ENCODE measurements at regions not wholly inside any gene's neighbourhood (a gene's known extent, or its start where the extent isn't known, plus 50 kb on each side); places are given as distances from the start of the nearest gene placed in this dataset.

GRCh38 chr1:238123201-238123600 is 232.5 kb upstream of the ZP4 start:
- Mint-ChIP-seq H3K27me3 (no peaks in the 10 kb centered on the region), H3K36me3 (ENCODE audit: insufficient read depth) (no peaks in the 10 kb centered on the region), H3K27ac (no peak overlapping the region), H3K4me1 (ENCODE audit: low read depth) (peaks cover 6% of the 10 kb centered on the region), H3K9me3 (ENCODE audit: low read depth) (no peaks in the 10 kb centered on the region), H3K4me3 (ENCODE audit: low read depth) (no peak overlapping the region)
- no peak for DNase-seq (ENCODE audit: low spot score, unreplicated experiment)
- TF ChIP-seq, protein P1, sequence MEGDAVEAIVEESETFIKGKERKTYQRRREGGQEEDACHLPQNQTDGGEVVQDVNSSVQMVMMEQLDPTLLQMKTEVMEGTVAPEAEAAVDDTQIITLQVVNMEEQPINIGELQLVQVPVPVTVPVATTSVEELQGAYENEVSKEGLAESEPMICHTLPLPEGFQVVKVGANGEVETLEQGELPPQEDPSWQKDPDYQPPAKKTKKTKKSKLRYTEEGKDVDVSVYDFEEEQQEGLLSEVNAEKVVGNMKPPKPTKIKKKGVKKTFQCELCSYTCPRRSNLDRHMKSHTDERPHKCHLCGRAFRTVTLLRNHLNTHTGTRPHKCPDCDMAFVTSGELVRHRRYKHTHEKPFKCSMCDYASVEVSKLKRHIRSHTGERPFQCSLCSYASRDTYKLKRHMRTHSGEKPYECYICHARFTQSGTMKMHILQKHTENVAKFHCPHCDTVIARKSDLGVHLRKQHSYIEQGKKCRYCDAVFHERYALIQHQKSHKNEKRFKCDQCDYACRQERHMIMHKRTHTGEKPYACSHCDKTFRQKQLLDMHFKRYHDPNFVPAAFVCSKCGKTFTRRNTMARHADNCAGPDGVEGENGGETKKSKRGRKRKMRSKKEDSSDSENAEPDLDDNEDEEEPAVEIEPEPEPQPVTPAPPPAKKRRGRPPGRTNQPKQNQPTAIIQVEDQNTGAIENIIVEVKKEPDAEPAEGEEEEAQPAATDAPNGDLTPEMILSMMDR (IDR thresholded peaks at IDR 0.05; ENCODE audit: unreplicated experiment) = no peak

DNA sequence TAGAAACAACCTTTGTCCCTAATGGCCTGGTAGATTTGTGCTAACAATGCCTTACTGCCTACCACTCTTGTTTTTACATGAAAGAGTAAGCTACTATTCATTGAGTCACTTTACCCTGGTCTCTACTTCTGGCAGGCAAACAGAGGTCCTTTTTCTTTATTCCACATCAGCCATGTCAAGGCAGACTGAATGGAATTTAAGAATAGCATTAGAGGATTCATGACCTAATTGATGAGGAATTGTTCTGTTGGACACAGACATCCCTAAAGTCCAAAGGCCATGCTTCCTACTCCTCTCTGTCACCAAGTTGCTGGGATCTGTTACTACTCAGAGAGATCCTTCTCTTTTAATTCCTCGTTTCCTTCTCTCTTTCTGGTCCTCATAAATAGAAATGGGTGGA is 229.1 kb upstream of the ZP4 start:
- Mint-ChIP-seq H3K4me3 (ENCODE audit: low read depth) (no peak overlapping the region), H3K9me3 (ENCODE audit: low read depth) (no peaks in the 10 kb centered on the region)

DNA sequence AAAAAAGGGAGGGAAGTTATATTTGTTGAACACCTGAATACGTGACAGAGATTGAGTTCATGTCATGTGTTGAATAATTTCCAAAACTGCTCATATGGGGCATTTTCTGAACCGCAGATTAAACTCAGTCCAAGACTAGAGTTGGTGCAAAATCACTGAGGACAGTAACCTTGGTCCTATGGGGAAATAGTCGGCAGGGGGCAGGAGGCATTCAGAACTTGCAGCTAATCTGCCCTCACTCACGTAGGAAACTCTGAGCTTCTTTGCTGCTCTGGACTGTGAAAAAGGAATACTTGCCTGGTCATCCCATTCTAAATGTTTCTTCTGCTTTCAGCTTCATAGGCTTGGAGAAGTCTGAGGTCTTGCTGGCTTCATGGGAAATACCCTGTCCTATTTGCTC is 228.3 kb upstream of the ZP4 start:
- TF ChIP-seq, protein P1 (IDR thresholded peaks at IDR 0.05; ENCODE audit: unreplicated experiment) = no peak
- H3K4me3 Mint-ChIP-seq (ENCODE audit: low read depth) = no peak overlapping the region
- H3K36me3 Mint-ChIP-seq (ENCODE audit: insufficient read depth) = no peaks in the 10 kb centered on the region
- H3K27me3 Mint-ChIP-seq = no peaks in the 10 kb centered on the region
- DNase-seq (ENCODE audit: low spot score, unreplicated experiment) = no peak
- H3K4me1 Mint-ChIP-seq (ENCODE audit: low read depth) = peaks cover 12% of the 10 kb centered on the region
- no peaks in the 10 kb centered on the region for H3K9me3 Mint-ChIP-seq (ENCODE audit: low read depth)
- no peak overlapping the region for H3K27ac Mint-ChIP-seq

More for the DNA sequence above, 229.1 kb upstream of the ZP4 start:
- Mint-ChIP-seq H3K27me3 (no peaks in the 10 kb centered on the region), H3K27ac (no peak overlapping the region), H3K36me3 (ENCODE audit: insufficient read depth) (no peaks in the 10 kb centered on the region), H3K4me1 (ENCODE audit: low read depth) (peaks cover 12% of the 10 kb centered on the region)
- TF ChIP-seq, protein P1 (IDR thresholded peaks at IDR 0.05; ENCODE audit: unreplicated experiment) = no peak
- DNase-seq (ENCODE audit: low spot score, unreplicated experiment) = no peak

- Mint-ChIP-seq H3K4me3 (ENCODE audit: low read depth) (no peak overlapping the region), H3K27ac (no peak overlapping the region), H3K27me3 (no peaks in the 10 kb centered on the region), H3K9me3 (ENCODE audit: low read depth) (no peaks in the 10 kb centered on the region), H3K4me1 (ENCODE audit: low read depth) (peaks cover 18% of the 10 kb centered on the region), H3K36me3 (ENCODE audit: insufficient read depth) (no peaks in the 10 kb centered on the region)
- DNase-seq (ENCODE audit: low spot score, unreplicated experiment) = no peak
- TF ChIP-seq, protein P1 (IDR thresholded peaks at IDR 0.05; ENCODE audit: unreplicated experiment) = no peak
Measured at GRCh38 chr1:238115852-238116251, 225.1 kb upstream of the ZP4 start.

DNA sequence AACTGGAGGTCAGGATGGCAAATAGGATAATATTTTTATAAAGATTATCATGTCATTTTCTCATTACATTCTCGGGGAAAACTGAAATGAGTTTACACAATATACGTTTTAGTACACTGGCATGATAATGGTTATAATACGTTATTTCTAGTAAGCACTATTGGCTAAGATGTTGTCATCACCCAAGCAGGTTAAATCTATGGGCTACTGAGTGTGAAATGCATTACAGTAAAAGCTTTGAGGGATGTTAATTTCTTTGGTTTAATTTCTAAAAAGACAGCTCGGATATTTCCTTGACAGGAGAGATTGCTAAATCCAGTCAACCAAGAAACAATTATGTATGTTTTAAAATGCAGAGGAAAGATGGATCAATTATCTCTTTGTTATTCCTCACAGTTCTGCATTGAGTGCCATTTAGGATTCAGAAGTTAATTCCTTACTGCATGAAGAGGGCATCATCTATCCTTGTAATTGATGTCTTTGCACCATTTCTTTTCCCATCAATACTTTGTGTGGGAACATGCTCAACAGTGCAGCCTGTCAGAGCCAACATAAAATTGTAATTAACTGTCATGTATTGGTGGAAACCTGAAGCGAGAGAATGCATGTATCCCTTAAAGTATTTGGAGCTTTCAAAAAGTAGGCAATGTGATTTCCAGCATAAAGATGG is 222.4 kb upstream of the ZP4 start:
- Mint-ChIP-seq H3K27me3 (no peaks in the 10 kb centered on the region), H3K4me1 (ENCODE audit: low read depth) (peaks cover 15% of the 10 kb centered on the region), H3K27ac (no peak overlapping the region), H3K4me3 (ENCODE audit: low read depth) (no peak overlapping the region), H3K9me3 (ENCODE audit: low read depth) (no peaks in the 10 kb centered on the region), H3K36me3 (ENCODE audit: insufficient read depth) (no peaks in the 10 kb centered on the region)
- TF ChIP-seq, protein P1 (IDR thresholded peaks at IDR 0.05; ENCODE audit: unreplicated experiment) = no peak
- no peak for DNase-seq (ENCODE audit: low spot score, unreplicated experiment)

Data from progenitor cell of endocrine pancreas (in vitro differentiated cells).